Activated T-cell treated with anti-CD3 and anti-CD28 coated beads, Interleukin-2, amount 50 U/mL, for 24 hours (primary cell): ENCODE measurements at regions not wholly inside any gene's neighbourhood (a gene's known extent, or its start where the extent isn't known, plus 50 kb on each side); places are given as distances from the start of the nearest gene placed in this dataset.
"Not testable (repeated sequence)": the region's sequence is repeated elsewhere in the genome, so short reads cannot be mapped to it uniquely, and the experiment has no call there.

ENCODE experiments used
- DNase-seq: peaks from one replicate; pipeline ENCODE4 v3.0.0-alpha.2; 2020
- H3K27ac Mint-ChIP-seq: 2 replicates; pipeline ENCODE4 v1.8.0; 2020; ENCODE audit warnings: mild to moderate bottlenecking, mixed read lengths
- H3K27me3 Mint-ChIP-seq: 2 replicates; pipeline ENCODE4 v1.8.0; 2020; ENCODE audit warnings: mixed read lengths
- H3K36me3 Mint-ChIP-seq: 2 replicates; pipeline ENCODE4 v1.8.0; 2020; ENCODE audit warnings: low read depth, mixed read lengths
- H3K4me1 Mint-ChIP-seq: 2 replicates; pipeline ENCODE4 v1.8.0; 2020; ENCODE audit warnings: low read depth, mixed read lengths
- H3K4me3 Mint-ChIP-seq: 2 replicates; pipeline ENCODE4 v1.8.0; 2020; ENCODE audit warnings: mild to moderate bottlenecking, moderate library complexity, mixed read lengths
- H3K9me3 Mint-ChIP-seq: 2 replicates; pipeline ENCODE4 v1.8.0; 2020; ENCODE audit warnings: mixed read lengths

GRCh38 chr15:77903761-77904435 is 173.6 kb downstream of the TBC1D2B start:
- H3K36me3 Mint-ChIP-seq, H3K4me1 Mint-ChIP-seq, DNase-seq: not testable (repeated sequence)

GRCh38 chr15:77902921-77903760 is 174.4 kb downstream of the TBC1D2B start:
- peaks cover 13% of the 10 kb centered on the region for H3K27me3 Mint-ChIP-seq
- H3K36me3 Mint-ChIP-seq, H3K9me3 Mint-ChIP-seq, H3K4me1 Mint-ChIP-seq, H3K27ac Mint-ChIP-seq, H3K4me3 Mint-ChIP-seq: not testable (repeated sequence)
- DNase-seq: peak; percentile 49

More at GRCh38 chr15:77903761-77904435, 173.6 kb downstream of the TBC1D2B start:
- H3K9me3 Mint-ChIP-seq, H3K27ac Mint-ChIP-seq, H3K4me3 Mint-ChIP-seq: not testable (repeated sequence)
- H3K27me3 Mint-ChIP-seq: peaks cover 19% of the 10 kb centered on the region

GRCh38 chr15:77901921-77902750 is 175.4 kb downstream of the TBC1D2B start:
- Mint-ChIP-seq H3K27me3 (peaks cover 3% of the 10 kb centered on the region), H3K36me3 (no peaks in the 10 kb centered on the region), H3K9me3 (no peaks in the 10 kb centered on the region), H3K4me1 (no peaks in the 10 kb centered on the region), H3K4me3 (no peak overlapping the region), H3K27ac (no peak overlapping the region)
- DNase-seq: no peak

GRCh38 chr15:77901251-77901881 is 176.1 kb downstream of the TBC1D2B start:
- no peak for DNase-seq
- Mint-ChIP-seq H3K4me3 (no peak overlapping the region), H3K27me3 (no peaks in the 10 kb centered on the region), H3K36me3 (no peaks in the 10 kb centered on the region), H3K4me1 (no peaks in the 10 kb centered on the region), H3K27ac (no peak overlapping the region), H3K9me3 (no peaks in the 10 kb centered on the region)

- not testable (repeated sequence) for H3K36me3 Mint-ChIP-seq, H3K27ac Mint-ChIP-seq, H3K9me3 Mint-ChIP-seq, H3K4me3 Mint-ChIP-seq, H3K27me3 Mint-ChIP-seq, H3K4me1 Mint-ChIP-seq
- DNase-seq: peak; percentile 72
Observed at GRCh38 chr15:77900331-77900963, 177.1 kb downstream of the TBC1D2B start.

- H3K4me1 Mint-ChIP-seq, H3K27me3 Mint-ChIP-seq, H3K27ac Mint-ChIP-seq, H3K9me3 Mint-ChIP-seq, H3K36me3 Mint-ChIP-seq, H3K4me3 Mint-ChIP-seq, DNase-seq: not testable (repeated sequence)
Observed at GRCh38 chr15:77899776-77900175, 177.7 kb downstream of the TBC1D2B start.

- no peak overlapping the region for H3K4me3 Mint-ChIP-seq
- no peak for DNase-seq
- H3K4me1 Mint-ChIP-seq: no peaks in the 10 kb centered on the region
- H3K36me3 Mint-ChIP-seq: no peaks in the 10 kb centered on the region
- no peaks in the 10 kb centered on the region for H3K9me3 Mint-ChIP-seq
- no peaks in the 10 kb centered on the region for H3K27me3 Mint-ChIP-seq
- no peak overlapping the region for H3K27ac Mint-ChIP-seq
Observed at GRCh38 chr15:77898811-77899730, 178.4 kb downstream of the TBC1D2B start.

- no peak for DNase-seq
- Mint-ChIP-seq H3K36me3 (no peaks in the 10 kb centered on the region), H3K4me3 (no peak overlapping the region), H3K9me3 (no peaks in the 10 kb centered on the region), H3K27ac (no peak overlapping the region), H3K27me3 (no peaks in the 10 kb centered on the region), H3K4me1 (no peaks in the 10 kb centered on the region)
Observed at GRCh38 chr15:77897896-77898406, 179.6 kb downstream of the TBC1D2B start.

GRCh38 chr15:77897113-77897895 is 180.2 kb downstream of the TBC1D2B start:
- not testable (repeated sequence) for H3K36me3 Mint-ChIP-seq, H3K4me1 Mint-ChIP-seq, DNase-seq, H3K9me3 Mint-ChIP-seq, H3K4me3 Mint-ChIP-seq, H3K27ac Mint-ChIP-seq, H3K27me3 Mint-ChIP-seq

GRCh38 chr15:77896147-77897112 is 181.1 kb downstream of the TBC1D2B start:
- H3K27ac Mint-ChIP-seq, DNase-seq, H3K36me3 Mint-ChIP-seq, H3K4me1 Mint-ChIP-seq, H3K27me3 Mint-ChIP-seq, H3K4me3 Mint-ChIP-seq, H3K9me3 Mint-ChIP-seq: not testable (repeated sequence)

- H3K4me3 Mint-ChIP-seq: no peak overlapping the region
- H3K36me3 Mint-ChIP-seq: no peaks in the 10 kb centered on the region
- DNase-seq: no peak
- no peak overlapping the region for H3K27ac Mint-ChIP-seq
- no peaks in the 10 kb centered on the region for H3K27me3 Mint-ChIP-seq
- no peaks in the 10 kb centered on the region for H3K4me1 Mint-ChIP-seq
- H3K9me3 Mint-ChIP-seq: no peaks in the 10 kb centered on the region
Observed at GRCh38 chr15:77895742-77896141, 181.8 kb downstream of the TBC1D2B start.

GRCh38 chr15:77895145-77895544 is 182.4 kb downstream of the TBC1D2B start:
- not testable (repeated sequence) for H3K9me3 Mint-ChIP-seq, H3K4me3 Mint-ChIP-seq, H3K27me3 Mint-ChIP-seq, H3K36me3 Mint-ChIP-seq, DNase-seq, H3K27ac Mint-ChIP-seq, H3K4me1 Mint-ChIP-seq
